Neural progenitor cell (in vitro differentiated cells): ENCODE measurements at regions not wholly inside any gene's neighbourhood (a gene's known extent, or its start where the extent isn't known, plus 50 kb on each side); places are given as distances from the start of the nearest gene placed in this dataset.

Experiments
- CTCF ChIP-seq: fragments of 200-600 bp; sonication (generic); IDR thresholded peaks from 2 replicates; pipeline ENCODE4 v1.5.1; 2017; ENCODE audit warnings: antibody characterized with exemption, mild to moderate bottlenecking
- EZH2 ChIP-seq: fragments of 200-600 bp; sonication (generic); IDR thresholded peaks from 2 replicates; pipeline ENCODE4 v1.6.1; 2017; ENCODE audit warnings: antibody characterized with exemption, mild to moderate bottlenecking, moderate library complexity
- EZH2phosphoT487 ChIP-seq: fragments of 200-600 bp; sonication (generic); IDR thresholded peaks from 2 replicates; pipeline ENCODE4 v1.6.1; 2017; ENCODE audit warnings: antibody characterized with exemption

- no peak for TF ChIP-seq CTCF
- no peak for TF ChIP-seq EZH2
- no peak for TF ChIP-seq EZH2phosphoT487
These were observed 99.1 kb upstream of the CACNA2D1 start for GRCh38 chr7:82542665-82543064.
